Lower leg skin (tissue), 4 donors: ENCODE measurements at regions not wholly inside any gene's neighbourhood (a gene's known extent, or its start where the extent isn't known, plus 50 kb on each side); places are given as distances from the start of the nearest gene placed in this dataset.
A peak's percentile ranks its signal among the peaks of the same experiment; 100 is the strongest.

Experiments
- DNase-seq, 2 donors: peaks; one replicate each; pipeline ENCODE4 v3.0.0-alpha.2; 2019; ENCODE audit warnings: low spot score in 2 of 2
- H3K4me3 ChIP-seq: fragments of 200-600 bp; sonication (generic); 2 replicates; pipeline ENCODE4 v1.5.1; 2017; ENCODE audit warnings: mild to moderate bottlenecking, low read depth; ENCODE audit not compliant: poor library complexity, severe bottlenecking
- POLR2A ChIP-seq, 2 donors: fragments of 450-650 bp; IDR thresholded peaks; one replicate each; pipeline ENCODE4 v1.6.1; 2016 to 2017; ENCODE audit warnings: antibody characterized with exemption in 2 of 2, mild to moderate bottlenecking in 1 of 2, moderate library complexity in 1 of 2
- WGBS, 2 donors: methylation state at CpG; one replicate each; pipeline ENCODE4 v1.1.5; 2018; 5-methylcytosine and 5-hydroxymethylcytosine counted together
- intact Hi-C: fragments of 100-400 bp; cut with DNase I; formaldehyde crosslinking; loops from one replicate; pipeline ENCODE4 v1.15.0; 2023; ENCODE audit warnings: low total_unique reads
- TF ChIP-seq, protein P1 (sequence below), 3 donors: fragments of 450-650 bp; IDR thresholded peaks; one replicate each; pipeline ENCODE4 v1.5.1; 2016; ENCODE audit warnings: antibody characterized with exemption in 3 of 3, mild to moderate bottlenecking in 3 of 3, moderate library complexity in 2 of 3

DNA sequence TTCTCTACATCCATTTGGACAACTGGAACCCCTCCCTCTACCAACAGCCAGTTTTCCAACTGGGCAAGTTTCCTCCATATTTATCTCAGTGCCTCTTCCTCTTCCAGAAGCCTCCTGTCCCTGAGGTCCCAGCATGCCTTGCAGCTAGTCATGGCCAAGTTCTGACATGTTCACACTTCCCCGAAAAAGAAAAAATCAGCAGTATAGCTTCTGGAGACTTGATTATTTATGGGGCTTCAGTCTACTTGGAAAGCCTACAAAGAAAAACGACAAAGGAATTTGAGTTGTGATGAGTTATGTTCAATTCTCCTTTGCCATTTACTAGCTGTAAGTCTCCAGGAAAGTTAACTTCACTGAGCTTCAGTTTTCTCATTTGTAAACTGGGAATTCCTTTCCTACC is 406.5 kb downstream of the MAFB start:
- intact Hi-C loops: no loop called here
- TF ChIP-seq POLR2A (IDR thresholded peaks at IDR 0.05): no peak
- DNase-seq: no peak
- H3K4me3 ChIP-seq: no peak overlapping the region
- WGBS, 2 donors: 14 to 20% methylated on average over 2 of the region's 2 CpGs

DNA sequence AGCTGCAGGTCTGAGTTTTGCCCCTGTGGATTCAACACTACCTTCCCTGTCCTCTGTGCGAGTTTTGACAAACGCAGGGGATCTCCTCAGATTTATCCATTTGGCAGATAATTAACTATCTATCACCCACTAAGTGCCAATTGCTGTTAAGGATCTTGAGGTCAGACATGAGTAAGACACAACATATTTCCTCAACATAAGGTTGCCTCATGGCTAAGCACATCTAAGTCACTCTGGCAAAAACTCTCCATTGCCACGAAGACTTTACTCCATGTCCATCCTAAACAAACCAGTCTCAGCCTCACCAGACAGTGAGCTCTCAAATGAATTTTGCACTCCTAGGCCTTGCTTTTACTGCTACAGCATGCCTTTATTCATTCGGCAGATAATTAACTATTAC is 408.4 kb downstream of the MAFB start:
- intact Hi-C loops: no loop called here
- no peak overlapping the region for H3K4me3 ChIP-seq
- TF ChIP-seq, protein P1, sequence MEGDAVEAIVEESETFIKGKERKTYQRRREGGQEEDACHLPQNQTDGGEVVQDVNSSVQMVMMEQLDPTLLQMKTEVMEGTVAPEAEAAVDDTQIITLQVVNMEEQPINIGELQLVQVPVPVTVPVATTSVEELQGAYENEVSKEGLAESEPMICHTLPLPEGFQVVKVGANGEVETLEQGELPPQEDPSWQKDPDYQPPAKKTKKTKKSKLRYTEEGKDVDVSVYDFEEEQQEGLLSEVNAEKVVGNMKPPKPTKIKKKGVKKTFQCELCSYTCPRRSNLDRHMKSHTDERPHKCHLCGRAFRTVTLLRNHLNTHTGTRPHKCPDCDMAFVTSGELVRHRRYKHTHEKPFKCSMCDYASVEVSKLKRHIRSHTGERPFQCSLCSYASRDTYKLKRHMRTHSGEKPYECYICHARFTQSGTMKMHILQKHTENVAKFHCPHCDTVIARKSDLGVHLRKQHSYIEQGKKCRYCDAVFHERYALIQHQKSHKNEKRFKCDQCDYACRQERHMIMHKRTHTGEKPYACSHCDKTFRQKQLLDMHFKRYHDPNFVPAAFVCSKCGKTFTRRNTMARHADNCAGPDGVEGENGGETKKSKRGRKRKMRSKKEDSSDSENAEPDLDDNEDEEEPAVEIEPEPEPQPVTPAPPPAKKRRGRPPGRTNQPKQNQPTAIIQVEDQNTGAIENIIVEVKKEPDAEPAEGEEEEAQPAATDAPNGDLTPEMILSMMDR (IDR thresholded peaks at IDR 0.05): no peak
- TF ChIP-seq POLR2A (IDR thresholded peaks at IDR 0.05): no peak
- no peak for DNase-seq
- 91 to 95% methylated on average over 4 of the region's 4 CpGs for WGBS, 2 donors

DNA sequence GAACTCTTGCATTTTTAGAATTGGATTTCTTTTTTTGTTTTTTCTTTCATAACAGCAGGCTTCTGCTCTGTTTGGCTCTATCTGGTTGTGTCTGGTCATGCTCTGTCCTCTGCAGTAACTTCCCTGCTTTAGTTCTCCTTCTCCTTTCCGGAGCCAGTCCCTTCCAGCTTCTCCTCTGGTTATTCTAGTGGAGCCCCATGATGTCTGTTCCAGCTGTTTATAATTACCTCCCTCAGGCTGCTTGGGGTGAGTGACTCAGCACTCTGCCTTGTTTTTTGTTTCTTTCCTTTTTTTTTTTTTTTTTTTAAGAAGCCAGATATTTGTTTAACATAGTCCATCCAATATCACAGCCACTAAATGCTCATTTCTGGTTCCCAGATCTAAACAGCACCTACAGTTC is 409.6 kb downstream of the MAFB start:
- 4 to 20% methylated on average over 1 of the region's 1 CpG for WGBS, 2 donors
- no peak for TF ChIP-seq POLR2A (IDR thresholded peaks at IDR 0.05)
- TF ChIP-seq, protein P1 (IDR thresholded peaks at IDR 0.05): no peak
- intact Hi-C loops: no loop called here
- DNase-seq: peak in 1 of 2 donors; percentile 85
- H3K4me3 ChIP-seq: no peak overlapping the region

DNA sequence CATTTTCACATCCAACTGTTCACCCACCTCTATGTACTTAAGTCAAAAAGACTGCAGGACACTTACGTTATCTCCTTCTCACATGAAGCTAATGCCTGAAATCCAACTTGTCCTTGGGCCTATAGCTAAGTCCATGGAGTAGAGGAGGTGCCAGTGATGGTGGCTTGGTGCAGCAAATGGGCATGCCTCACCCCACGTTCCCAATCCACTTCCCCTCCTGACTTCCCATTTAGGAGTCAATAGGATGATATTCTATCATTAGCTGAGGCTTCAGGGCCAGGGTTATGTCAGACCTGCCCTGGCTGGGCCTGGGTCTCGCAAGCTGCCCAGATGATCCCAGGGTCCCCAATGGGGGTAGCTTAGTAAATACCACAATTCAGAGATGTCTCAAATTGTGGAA is 410.4 kb downstream of the MAFB start:
- no peak overlapping the region for H3K4me3 ChIP-seq
- TF ChIP-seq, protein P1 (IDR thresholded peaks at IDR 0.05): no peak
- no peak for TF ChIP-seq POLR2A (IDR thresholded peaks at IDR 0.05)
- intact Hi-C loops: no loop called here
- 88 to 94% methylated on average over 3 of the region's 3 CpGs for WGBS, 2 donors
- no peak for DNase-seq

DNA sequence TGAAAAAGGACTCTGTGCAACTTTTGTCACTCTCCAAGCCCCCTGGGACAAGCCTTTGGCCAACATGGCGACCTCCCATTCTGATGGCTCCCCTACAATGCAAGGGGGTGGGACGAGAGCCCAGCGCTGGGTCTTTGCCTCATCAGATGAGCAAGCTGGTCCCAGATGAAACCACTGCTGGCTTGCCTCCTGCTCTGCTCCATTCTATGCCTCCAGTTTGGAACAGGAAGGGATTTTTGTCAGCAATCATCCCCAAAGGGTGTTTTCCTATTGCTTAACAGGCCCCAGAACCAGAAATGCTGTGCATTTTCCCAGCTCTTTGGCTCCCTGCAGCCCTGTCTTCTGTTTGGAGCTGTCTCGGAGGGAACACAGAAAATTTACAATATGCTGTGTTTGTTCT is 412.7 kb downstream of the MAFB start:
- intact Hi-C loops: no loop called here
- WGBS, 2 donors: 48 to 64% methylated on average over 4 of the region's 4 CpGs
- peak; percentile 56 to 91 for DNase-seq
- H3K4me3 ChIP-seq: no peak overlapping the region
- TF ChIP-seq, protein P1 (IDR thresholded peaks at IDR 0.05): no peak
- no peak for TF ChIP-seq POLR2A (IDR thresholded peaks at IDR 0.05)

DNA sequence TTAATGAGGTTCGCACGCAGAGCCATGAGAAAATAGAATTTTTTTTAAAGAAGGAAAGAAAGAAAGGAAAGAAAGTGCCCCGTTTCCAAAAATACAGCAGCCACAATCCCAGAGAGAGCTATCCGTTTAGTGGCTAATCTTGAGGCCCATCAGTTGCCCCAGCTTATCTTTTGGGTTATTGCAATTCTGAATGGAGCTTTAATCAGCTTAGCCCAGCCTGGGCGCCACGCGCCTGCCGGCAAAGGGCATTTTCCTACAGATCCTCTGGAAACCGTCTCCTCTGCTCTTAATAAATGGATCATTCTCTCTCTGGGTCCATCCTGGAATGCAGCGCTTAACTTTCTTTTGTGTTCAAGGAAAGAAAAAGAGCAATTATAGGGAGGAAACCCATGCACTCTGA is 413.3 kb downstream of the MAFB start:
- intact Hi-C loops: no loop called here
- H3K4me3 ChIP-seq: no peak overlapping the region
- no peak for DNase-seq
- WGBS, 2 donors: 78 to 82% methylated on average over 10 of the region's 10 CpGs
- TF ChIP-seq POLR2A (IDR thresholded peaks at IDR 0.05): no peak
- TF ChIP-seq, protein P1 (IDR thresholded peaks at IDR 0.05): no peak
